ENCODE measurements at regions not wholly inside any gene's neighbourhood (a gene's known extent, or its start where the extent isn't known, plus 50 kb on each side); places are given as distances from the start of the nearest gene placed in this dataset.

- H3K4ac ChIP-seq (ENCODE audit: low read depth, low read length), result no peak overlapping the region
- H3K23ac ChIP-seq (ENCODE audit: low read depth, low read length), result no peak overlapping the region
- in situ Hi-C loops (cut with MboI; ENCODE audit: low sequenced_read_pairs) (no loop called here), dilution Hi-C loops (cut with HindIII; ENCODE audit: low sequenced_read_pairs, unreplicated experiment) (no loop called here), intact Hi-C loops (cut with micrococcal nuclease) (no loop called here)
- no peaks in the 10 kb centered on the region for H3K79me1 ChIP-seq (ENCODE audit: low read depth in 1 of 2, low read length in 2 of 2)
- ChIA-PET POLR2A (ENCODE audit: unreplicated experiment) (no interaction called here), CTCF (no interaction called here)
- WGBS, 2 experiments (ENCODE audit: extremely low coverage in 2 of 2, insufficient read length in 1 of 2), result 56% methylated on average over 2 of the region's 5 CpGs; no CpG with 5 or more reads in 1 of the 2 experiments
- H2BK5ac ChIP-seq (ENCODE audit: low read depth, low read length, poor library complexity, severe bottlenecking), result no peak overlapping the region
- H2AK9ac ChIP-seq (replicated peaks; ENCODE audit: low read depth, low read length, poor library complexity), result no peak overlapping the region
- H4K8ac ChIP-seq (ENCODE audit: low read depth in 2 of 2, low read length in 2 of 2), result no peak overlapping the region
- H3K4me2 ChIP-seq (ENCODE audit: low read depth, low read length), result no peak overlapping the region
- no peak overlapping the region for H3K18ac ChIP-seq (ENCODE audit: low read depth, low read length)
- H2AFZ ChIP-seq (replicated peaks; ENCODE audit: low read length, poor library complexity), result no peak overlapping the region
- no peaks in the 10 kb centered on the region for H3K36me3 ChIP-seq (ENCODE audit: control insufficient read depth, insufficient read depth, low read length)
- H3K4me1 ChIP-seq (ENCODE audit: control insufficient read depth, insufficient read depth, low read length), result no peaks in the 10 kb centered on the region
- H3K4me3 ChIP-seq (ENCODE audit: insufficient read depth, low read depth, low read length), result no peak overlapping the region
- H3K9ac ChIP-seq (ENCODE audit: low read depth, low read length), result no peak overlapping the region
- H3K9me1 ChIP-seq (ENCODE audit: insufficient read depth, low read length), result no peaks in the 10 kb centered on the region
- no peak overlapping the region for H3K27ac ChIP-seq (ENCODE audit: insufficient read depth, low read length)
- no peak overlapping the region for H3K14ac ChIP-seq (replicated peaks; ENCODE audit: low read depth, low read length)
- TF ChIP-seq USF2 (IDR thresholded peaks at IDR 0.05; ENCODE audit: low read depth, low read length) (no peak), RFX5 (IDR thresholded peaks at IDR 0.05; ENCODE audit: low read depth, low read length) (no peak), BHLHE40 (IDR thresholded peaks at IDR 0.05; ENCODE audit: low read depth, low read length) (no peak)
- no peak overlapping the region for H4K91ac ChIP-seq (ENCODE audit: insufficient read depth, low read depth, low read length)
- no TSS peak for BruUV-seq (replicated peaks)
- no peak overlapping the region for H2BK120ac ChIP-seq (ENCODE audit: low read depth, low read length)
- H4K5ac ChIP-seq (ENCODE audit: low read depth, low read length), result no peak overlapping the region
- no peaks in the 10 kb centered on the region for H4K20me1 ChIP-seq (ENCODE audit: insufficient read depth, low read length)
- no peaks in the 10 kb centered on the region for H3K27me3 ChIP-seq (ENCODE audit: control insufficient read depth, insufficient read depth, low read length)
- H2AK5ac ChIP-seq (ENCODE audit: low read depth, low read length), result no peak overlapping the region
- H2BK20ac ChIP-seq (ENCODE audit: low read depth, low read length), result no peak overlapping the region
- DNase-seq, result no peak
- peaks cover 38% of the 10 kb centered on the region for H3K9me3 ChIP-seq (ENCODE audit: control insufficient read depth, insufficient read depth, low read length)
- H2BK15ac ChIP-seq (ENCODE audit: low read depth, low read length), result no peak overlapping the region
- no peak overlapping the region for H3K56ac ChIP-seq (ENCODE audit: extremely low read depth, insufficient read depth, low read length)
- ATAC-seq (ENCODE audit: low read depth), result no peak
Measured at GRCh38 chr14:98594156-98594555, 677.8 kb downstream of the BCL11B start.

All from IMR-90 (cell line).